HepG2 (cell line): ENCODE measurements at regions not wholly inside any gene's neighbourhood (a gene's known extent, or its start where the extent isn't known, plus 50 kb on each side); places are given as distances from the start of the nearest gene placed in this dataset.
A peak's percentile ranks its signal among the peaks of the same experiment; 100 is the strongest.

Source experiments
- ATAC-seq: fragments of 200-7000 bp; cut with Tn5 transposase; 3 replicates; pipeline ENCODE4 v1.9.1; 2020; ENCODE audit warnings: mild to moderate bottlenecking, moderate library complexity
- BruUV-seq: library from RNA; stranded (reverse); fragments of 400-500 nt; replicated peaks from 2 replicates; lab custom pipeline; 2021; lab: Mats Ljungman, UMichigan
- CTCF ChIA-PET: fragments of 300-600 bp; formaldehyde crosslinking; extraction: SDS; loops from one replicate; lab custom pipeline; 2021; ENCODE audit warnings: low total read pairs, inconsistent platforms, low intra/inter-chr PET ratio; lab: Yijun Ruan, JAX
- POLR2A ChIA-PET: fragments of 350-600 bp; sonication (Branson Sonifier 250); formaldehyde crosslinking; loops from one replicate; lab custom pipeline; 2020; ENCODE audit warnings: antibody characterized with exemption, inconsistent platforms; lab: Yijun Ruan, JAX
- DNase-seq: peaks from one replicate; pipeline ENCODE4 v3.0.0-alpha.2; 2015; ENCODE audit warnings: low spot score
- FAIRE-seq: peaks from 3 replicates; lab custom pipeline; 2011; peaks lifted over from hg19 to GRCh38; lab: Jason Lieb, UNC
- H2AFZ ChIP-seq: one replicate; pipeline ENCODE4 v1.6.1; 2011; ENCODE audit warnings: low read length, inconsistent platforms
- H3K27ac ChIP-seq: fragments of 300-600 bp; 3 replicates; pipeline ENCODE4 v1.8.0; 2011; ENCODE audit warnings: mixed run types, mild to moderate bottlenecking, mixed read lengths, low read length, inconsistent platforms; ENCODE audit not compliant: insufficient read depth; ENCODE audit errors: extremely low read length
- H3K27me3 ChIP-seq, 2 experiments: fragments of 200-600 bp in 1 of 2; 2 replicates in 1 of 2; 3 replicates in 1 of 2; pipeline versions ENCODE4 v1.6.0 to v1.8.0; 2011; ENCODE audit warnings: low read length in 2 of 2, mild to moderate bottlenecking in 2 of 2, moderate library complexity in 2 of 2, inconsistent platforms in 1 of 2; ENCODE audit not compliant: insufficient read depth in 2 of 2, control insufficient read depth in 1 of 2
- H3K36me3 ChIP-seq, 2 experiments: fragments of 200-600 bp in 1 of 2; replicated peaks in 1 of 2; 2 replicates in 1 of 2; 3 replicates in 1 of 2; pipeline versions ENCODE4 v1.5.1 to v1.8.0; 2011; ENCODE audit warnings: low read length in 2 of 2, inconsistent platforms in 1 of 2; ENCODE audit not compliant: insufficient read depth in 2 of 2, control insufficient read depth in 1 of 2
- H3K4me1 ChIP-seq: 2 replicates; pipeline ENCODE4 v1.5.1; 2012; ENCODE audit warnings: low read length, inconsistent platforms; ENCODE audit not compliant: insufficient read depth
- H3K4me2 ChIP-seq: 2 replicates; pipeline ENCODE4 v1.6.0; 2011; ENCODE audit warnings: low read depth, low read length, inconsistent platforms
- H3K4me3 ChIP-seq, 3 experiments: fragments of 200-600 bp in 1 of 3; sonication (generic), shearing (Covaris generic) in 1 of 3; replicated peaks in 1 of 3; 2 replicates each; pipeline ENCODE4 v1.5.1; 2011 to 2016; ENCODE audit warnings: low read length in 3 of 3, inconsistent platforms in 2 of 3, low read depth in 2 of 3, mild to moderate bottlenecking in 2 of 3, control low read depth in 1 of 3, mixed read lengths in 1 of 3; ENCODE audit not compliant: insufficient read depth in 1 of 3
- H3K79me2 ChIP-seq: one replicate; pipeline ENCODE4 v1.6.1; 2011; ENCODE audit warnings: low read length, inconsistent platforms; ENCODE audit not compliant: insufficient read depth
- H3K9ac ChIP-seq: 2 replicates; pipeline ENCODE4 v1.6.0; 2011; ENCODE audit warnings: mild to moderate bottlenecking, low read depth, low read length, inconsistent platforms; ENCODE audit not compliant: insufficient read depth
- H3K9me3 ChIP-seq: 2 replicates; pipeline ENCODE4 v1.5.1; 2012; ENCODE audit warnings: mild to moderate bottlenecking, low read length
- H4K20me1 ChIP-seq: 2 replicates; pipeline ENCODE4 v1.6.0; 2011; ENCODE audit warnings: inconsistent platforms, mild to moderate bottlenecking, low read length, moderate library complexity; ENCODE audit not compliant: insufficient read depth
- ARID5B ChIP-seq: IDR thresholded peaks from 2 replicates; pipeline ENCODE4 v1.4.0; 2020; ENCODE audit warnings: mild to moderate bottlenecking, missing genetic modification reagents
- BHLHE40 ChIP-seq: IDR thresholded peaks from 2 replicates; pipeline ENCODE4 v1.6.1; 2011; ENCODE audit warnings: low read length, improper control_type of control experiment
- HOXA3 ChIP-seq: sonication (generic); formaldehyde crosslinking; IDR thresholded peaks from 2 replicates; pipeline ENCODE4 v1.5.0; 2020; ENCODE audit warnings: missing genetic modification reagents
- MAFK ChIP-seq, 2 experiments: IDR thresholded peaks in 1 of 2; conservative IDR thresholded peaks in 1 of 2; 2 replicates each; pipeline ENCODE4 v1.6.1; 2011; ENCODE audit warnings: improper control_type of control experiment in 2 of 2, low read length in 2 of 2
- NR2F6 ChIP-seq, 2 experiments: IDR thresholded peaks; 2 replicates each; pipeline ENCODE4 v1.6.1; 2016; ENCODE audit warnings: antibody characterized with exemption in 1 of 2, mild to moderate bottlenecking in 1 of 2
- ZKSCAN8 ChIP-seq: IDR thresholded peaks from 2 replicates; pipeline ENCODE4 v1.6.1; 2016; ENCODE audit warnings: borderline replicate concordance, missing genetic modification reagents, missing compliant biosample characterization
- ZNF574 ChIP-seq: sonication (generic); formaldehyde crosslinking; IDR thresholded peaks from 2 replicates; pipeline ENCODE4 v1.4.0; 2020; ENCODE audit warnings: missing genetic modification reagents
- ZNF589 ChIP-seq: sonication (generic); formaldehyde crosslinking; conservative IDR thresholded peaks from 2 replicates; pipeline ENCODE4 v1.8.0; 2022; ENCODE audit warnings: mild to moderate bottlenecking, moderate library complexity, missing genetic modification reagents
- WGBS: methylation state at CpG from one replicate; pipeline ENCODE4 v1.1.6; 2017; ENCODE audit warnings: low lambda C conversion rate; 5-methylcytosine and 5-hydroxymethylcytosine counted together
- in situ Hi-C: cut with HindIII; loops from 2 replicates; pipeline ENCODE4 v1.10.0; 2017; ENCODE audit warnings: low pct_unique_long_range_greater_than_20kb; ENCODE audit not compliant: extremely low pct_ligation_motif_present
- intact Hi-C: fragments of 100-400 bp; cut with micrococcal nuclease; formaldehyde crosslinking; loops from one replicate; pipeline ENCODE4 v1.10.0; 2022; ENCODE audit not compliant: unreplicated experiment
- TF ChIP-seq, protein P1 (sequence below): sonication (generic); formaldehyde crosslinking; IDR thresholded peaks from 2 replicates; pipeline ENCODE4 v1.8.1; 2023; ENCODE audit warnings: missing genetic modification reagents, mild to moderate bottlenecking, borderline replicate concordance

DNA sequence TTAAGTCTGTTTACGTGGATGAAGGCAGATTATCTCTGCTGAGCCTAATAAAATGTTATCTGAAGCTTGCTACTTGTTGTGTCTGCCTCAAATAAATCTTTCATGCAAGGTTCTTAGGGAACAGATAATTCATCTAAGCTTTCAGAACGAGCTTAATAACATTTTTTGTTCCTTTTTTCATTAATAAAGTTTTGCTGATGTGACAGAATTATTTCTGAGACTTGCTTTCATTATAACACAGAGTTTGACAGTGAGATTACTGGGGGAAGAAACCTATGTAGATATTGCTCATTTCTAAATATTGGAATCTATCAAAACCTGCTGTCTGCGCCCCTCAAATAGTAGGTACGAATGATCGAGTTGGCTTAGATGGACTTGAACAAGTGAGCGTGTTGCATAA is 948.7 kb upstream of the SEL1L start (continued):
- TF ChIP-seq ZNF574 (no peak), ZNF589 (CRISPR knock-in tag) (no peak), MAFK (conservative IDR thresholded peaks at IDR 0.05 in 1 of 2, IDR thresholded peaks at IDR 0.05 in 1 of 2; ENCODE audit: low read length in 2 of 2) (peak; percentile 62 to 91), NR2F6 (IDR thresholded peaks at IDR 0.05) (no peak), NR2F6 (CRISPR knock-in tag; IDR thresholded peaks at IDR 0.05) (no peak)
- TF ChIP-seq, protein P1, sequence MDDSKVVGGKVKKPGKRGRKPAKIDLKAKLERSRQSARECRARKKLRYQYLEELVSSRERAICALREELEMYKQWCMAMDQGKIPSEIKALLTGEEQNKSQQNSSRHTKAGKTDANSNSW (CRISPR knock-in tag): no peak
- TF ChIP-seq, all 625 proteins: peak for 2

- Histone ChIP-seq H3K4me1 (no peaks in the 10 kb centered on the region), H2AFZ (no peak overlapping the region), H3K79me2 (no peaks in the 10 kb centered on the region), H3K4me3 (no peak overlapping the region), H3K27ac (no peak overlapping the region), H3K36me3 (no peaks in the 10 kb centered on the region), H3K9me3 (peaks cover 74% of the 10 kb centered on the region), H3K9ac (no peak overlapping the region), H4K20me1 (no peaks in the 10 kb centered on the region), H3K27me3 (no peaks in the 10 kb centered on the region), H3K4me2 (no peak overlapping the region)
- ChIA-PET CTCF (no interaction called here), POLR2A (no interaction called here)
- DNase-seq (no peak), ATAC-seq (no peak), FAIRE-seq (no peak)
- 3% methylated on average over 2 of the region's 2 CpGs for WGBS
- intact Hi-C loops: no loop called here
- no TSS peak for BruUV-seq
- no peak for TF ChIP-seq ARID5B
- no peak for TF ChIP-seq ZKSCAN8
- TF ChIP-seq HOXA3 (CRISPR knock-in tag): no peak
- TF ChIP-seq BHLHE40: no peak
- in situ Hi-C loops: no loop called here
Measured at GRCh38 chr14:82488473-82488872, 954.8 kb upstream of the SEL1L start.
